Osteocyte (in vitro differentiated cells): ENCODE measurements at regions not wholly inside any gene's neighbourhood (a gene's known extent, or its start where the extent isn't known, plus 50 kb on each side); places are given as distances from the start of the nearest gene placed in this dataset.

Source experiments
- DNase-seq: peaks from one replicate; pipeline ENCODE4 v3.0.0; 2021; ENCODE audit warnings: mixed read lengths; ENCODE audit not compliant: unreplicated experiment; ENCODE audit errors: extremely low spot score
- H3K27ac Mint-ChIP-seq: one replicate; pipeline ENCODE4 v1.8.0; 2021; ENCODE audit warnings: mild to moderate bottlenecking, mixed read lengths; ENCODE audit not compliant: unreplicated experiment
- H3K27me3 Mint-ChIP-seq: one replicate; pipeline ENCODE4 v1.8.0; 2021; ENCODE audit warnings: mixed read lengths; ENCODE audit not compliant: unreplicated experiment
- H3K36me3 Mint-ChIP-seq: one replicate; pipeline ENCODE4 v1.8.0; 2021; ENCODE audit warnings: mixed read lengths; ENCODE audit not compliant: unreplicated experiment
- H3K4me1 Mint-ChIP-seq: one replicate; pipeline ENCODE4 v1.8.0; 2021; ENCODE audit warnings: mixed read lengths; ENCODE audit not compliant: unreplicated experiment
- H3K4me3 Mint-ChIP-seq: one replicate; pipeline ENCODE4 v1.8.0; 2021; ENCODE audit warnings: mild to moderate bottlenecking, moderate library complexity, mixed read lengths; ENCODE audit not compliant: unreplicated experiment
- H3K9me3 Mint-ChIP-seq: one replicate; pipeline ENCODE4 v1.8.0; 2021; ENCODE audit warnings: mixed read lengths; ENCODE audit not compliant: unreplicated experiment
- CTCF ChIP-seq: fragments of 200-600 bp; sonication (generic); IDR thresholded peaks from 2 replicates; pipeline ENCODE4 v1.5.0; 2021; ENCODE audit warnings: antibody characterized with exemption, mild to moderate bottlenecking, moderate library complexity

- H3K9me3 Mint-ChIP-seq, result peaks cover 4% of the 10 kb centered on the region
- no peak for TF ChIP-seq CTCF
Observed at GRCh38 chr13:34567597-34567996, 374.5 kb upstream of the NBEA start.

GRCh38 chr13:34570698-34571353 lies 371.2 kb upstream of the NBEA start:
- TF ChIP-seq CTCF, result no peak
- no peaks in the 10 kb centered on the region for H3K36me3 Mint-ChIP-seq
- H3K27me3 Mint-ChIP-seq, result peaks cover 8% of the 10 kb centered on the region
- H3K27ac Mint-ChIP-seq, result no peak overlapping the region
- H3K9me3 Mint-ChIP-seq, result no peaks in the 10 kb centered on the region
- no peak for DNase-seq
- peaks cover 5% of the 10 kb centered on the region for H3K4me1 Mint-ChIP-seq
- no peak overlapping the region for H3K4me3 Mint-ChIP-seq

More at GRCh38 chr13:34567597-34567996, 374.5 kb upstream of the NBEA start:
- Mint-ChIP-seq H3K36me3 (no peaks in the 10 kb centered on the region), H3K27me3 (peaks cover 9% of the 10 kb centered on the region), H3K4me1 (peaks cover 5% of the 10 kb centered on the region), H3K4me3 (no peak overlapping the region), H3K27ac (no peak overlapping the region)
- no peak for DNase-seq

GRCh38 chr13:34571716-34572115 lies 370.4 kb upstream of the NBEA start:
- Mint-ChIP-seq H3K36me3 (no peaks in the 10 kb centered on the region), H3K4me1 (peaks cover 5% of the 10 kb centered on the region), H3K27me3 (peaks cover 7% of the 10 kb centered on the region), H3K27ac (no peak overlapping the region), H3K4me3 (no peak overlapping the region), H3K9me3 (no peaks in the 10 kb centered on the region)
- no peak for DNase-seq
- TF ChIP-seq CTCF, result no peak

- Mint-ChIP-seq H3K4me3 (no peak overlapping the region), H3K27ac (no peak overlapping the region), H3K4me1 (peaks cover 3% of the 10 kb centered on the region), H3K9me3 (no peaks in the 10 kb centered on the region), H3K27me3 (peaks cover 3% of the 10 kb centered on the region), H3K36me3 (no peaks in the 10 kb centered on the region)
- no peak for DNase-seq
- no peak for TF ChIP-seq CTCF
Observed at GRCh38 chr13:34577051-34577450, 365.0 kb upstream of the NBEA start.

GRCh38 chr13:34578471-34578870 lies 363.6 kb upstream of the NBEA start:
- Mint-ChIP-seq H3K9me3 (no peaks in the 10 kb centered on the region), H3K27me3 (peaks cover 5% of the 10 kb centered on the region), H3K4me1 (peaks cover 3% of the 10 kb centered on the region), H3K4me3 (no peak overlapping the region), H3K36me3 (no peaks in the 10 kb centered on the region), H3K27ac (no peak overlapping the region)
- TF ChIP-seq CTCF, result no peak
- DNase-seq, result no peak
